HEK293T (cell line): ENCODE measurements at regions not wholly inside any gene's neighbourhood (a gene's known extent, or its start where the extent isn't known, plus 50 kb on each side); places are given as distances from the start of the nearest gene placed in this dataset.
"Not testable (repeated sequence)": the region's sequence is repeated elsewhere in the genome, so short reads cannot be mapped to it uniquely, and the experiment has no call there.

Experiments
- CTCF ChIA-PET: fragments of 350-600 bp; formaldehyde crosslinking; extraction: SDS; loops from one replicate; lab custom pipeline; 2021; ENCODE audit warnings: antibody characterized with exemption, inconsistent platforms; lab: Yijun Ruan, JAX
- POLR2A ChIA-PET: fragments of 350-600 bp; formaldehyde crosslinking; extraction: SDS; loops from one replicate; lab custom pipeline; 2020; ENCODE audit warnings: antibody characterized with exemption, inconsistent platforms; lab: Yijun Ruan, JAX
- DNase-seq: peaks from one replicate; pipeline ENCODE4 v3.0.0; 2012; ENCODE audit warnings: mixed read lengths; ENCODE audit errors: extremely low spot score
- ARNT ChIP-seq: fragments of 450-650 bp; IDR thresholded peaks from 2 replicates; pipeline ENCODE4 v1.6.1; 2017; ENCODE audit warnings: mild to moderate bottlenecking
- BHLHE40 ChIP-seq: fragments of 450-650 bp; IDR thresholded peaks from 2 replicates; pipeline ENCODE4 v1.6.1; 2016; ENCODE audit warnings: mild to moderate bottlenecking, moderate library complexity, borderline replicate concordance
- CTBP1 ChIP-seq: fragments of 450-650 bp; IDR thresholded peaks from 2 replicates; pipeline ENCODE4 v1.6.1; 2016; ENCODE audit warnings: borderline replicate concordance
- ELF4 ChIP-seq: fragments of 450-650 bp; IDR thresholded peaks from 2 replicates; pipeline ENCODE4 v1.6.1; 2017; ENCODE audit warnings: antibody characterized with exemption
- FOXA1 ChIP-seq: fragments of 450-650 bp; IDR thresholded peaks from 2 replicates; pipeline ENCODE4 v1.6.1; 2016; ENCODE audit warnings: mild to moderate bottlenecking
- FOXK2 ChIP-seq: fragments of 450-650 bp; IDR thresholded peaks from 2 replicates; pipeline ENCODE4 v1.6.1; 2016; ENCODE audit warnings: mild to moderate bottlenecking
- FOXM1 ChIP-seq: fragments of 450-650 bp; IDR thresholded peaks from 2 replicates; pipeline ENCODE4 v1.6.1; 2017; ENCODE audit warnings: mild to moderate bottlenecking, borderline replicate concordance
- HDGF ChIP-seq: fragments of 450-650 bp; IDR thresholded peaks from 2 replicates; pipeline ENCODE4 v1.6.1; 2017; ENCODE audit warnings: antibody characterized with exemption, borderline replicate concordance
- L3MBTL2 ChIP-seq: fragments of 450-650 bp; conservative IDR thresholded peaks from 2 replicates; pipeline ENCODE4 v1.6.1; 2016; ENCODE audit warnings: mild to moderate bottlenecking
- LEF1 ChIP-seq: fragments of 450-650 bp; IDR thresholded peaks from 2 replicates; pipeline ENCODE4 v1.6.1; 2017; ENCODE audit warnings: mild to moderate bottlenecking, borderline replicate concordance
- NFRKB ChIP-seq: fragments of 450-650 bp; IDR thresholded peaks from 2 replicates; pipeline ENCODE4 v1.6.1; 2016; ENCODE audit warnings: mild to moderate bottlenecking, moderate library complexity
- PKNOX1 ChIP-seq: fragments of 450-650 bp; IDR thresholded peaks from 2 replicates; pipeline ENCODE4 v1.6.1; 2016
- SP1 ChIP-seq: fragments of 450-650 bp; IDR thresholded peaks from 2 replicates; pipeline ENCODE4 v1.6.1; 2017
- SUZ12 ChIP-seq: fragments of 450-650 bp; IDR thresholded peaks from 2 replicates; pipeline ENCODE4 v1.6.1; 2016; ENCODE audit warnings: mild to moderate bottlenecking
- TARDBP ChIP-seq: fragments of 450-650 bp; IDR thresholded peaks from 2 replicates; pipeline ENCODE4 v1.6.1; 2016
- ZNF384 ChIP-seq: fragments of 450-650 bp; IDR thresholded peaks from 2 replicates; pipeline ENCODE4 v1.6.1; 2016

GRCh38 chr2:204138206-204138605 is 201.6 kb downstream of the ICOS start:
- ChIA-PET POLR2A (no interaction called here), CTCF (no interaction called here)
- TF ChIP-seq TARDBP (no peak), ELF4 (no peak), NFRKB (no peak), LEF1 (no peak), SP1 (no peak), CTBP1 (no peak), SUZ12 (no peak), ZNF384 (no peak), BHLHE40 (no peak), FOXK2 (no peak), ARNT (no peak), HDGF (no peak), PKNOX1 (no peak), FOXA1 (no peak)
- DNase-seq: no peak

GRCh38 chr2:204140246-204140645 is 203.7 kb downstream of the ICOS start:
- TF ChIP-seq CTBP1: no peak
- POLR2A ChIA-PET: no interaction called here
- DNase-seq: no peak
- CTCF ChIA-PET: no interaction called here

GRCh38 chr2:204143216-204144014 is 206.9 kb downstream of the ICOS start:
- ChIA-PET POLR2A (no interaction called here), CTCF (no interaction called here)
- TF ChIP-seq L3MBTL2: no peak
- no peak for DNase-seq

GRCh38 chr2:204144492-204144891 is 207.9 kb downstream of the ICOS start:
- CTCF ChIA-PET: interaction anchor here (0.8 to 1.9 kb wide), 3 partner anchors 31 to 1572 kb away, joined by 3 to 10 read pairs (median 7); no protein-coding TSS in a partner anchor
- POLR2A ChIA-PET: no interaction called here
- TF ChIP-seq L3MBTL2 (no peak), SP1 (no peak), LEF1 (no peak)

GRCh38 chr2:204145263-204145751 is 208.7 kb downstream of the ICOS start:
- POLR2A ChIA-PET: no interaction called here
- peak; percentile 78 for DNase-seq
- TF ChIP-seq FOXM1 (no peak), PKNOX1 (no peak), NFRKB (no peak), ZNF384 (no peak), BHLHE40 (no peak), ARNT (no peak)
- CTCF ChIA-PET: interaction anchor here (0.6 to 1.9 kb wide), 7 partner anchors 30 to 1571 kb away, joined by 3 to 10 read pairs (median 6); no protein-coding TSS in a partner anchor

More at GRCh38 chr2:204144492-204144891, 207.9 kb downstream of the ICOS start:
- no peak for DNase-seq

GRCh38 chr2:204145791-204146190 is 209.2 kb downstream of the ICOS start:
- DNase-seq: no peak
- ChIA-PET CTCF (interaction anchor here (0.6 to 1.9 kb wide), 6 partner anchors 30 to 116 kb away, joined by 3 to 10 read pairs (median 6); no protein-coding TSS in a partner anchor), POLR2A (no interaction called here)
- TF ChIP-seq NFRKB (no peak), L3MBTL2 (no peak), SUZ12 (no peak), FOXK2 (no peak), PKNOX1 (no peak), SP1 (no peak)

GRCh38 chr2:204147040-204147439 is 210.5 kb downstream of the ICOS start:
- CTCF ChIA-PET, DNase-seq: not testable (repeated sequence)

More at GRCh38 chr2:204147040-204147439, 210.5 kb downstream of the ICOS start:
- POLR2A ChIA-PET: not testable (repeated sequence)
